Chondrocyte (in vitro differentiated cells): ENCODE measurements at regions not wholly inside any gene's neighbourhood (a gene's known extent, or its start where the extent isn't known, plus 50 kb on each side); places are given as distances from the start of the nearest gene placed in this dataset.

Experiments used
- DNase-seq: peaks from one replicate; pipeline ENCODE4 v3.0.0; 2021; ENCODE audit warnings: mixed read lengths, low spot score
- H3K27ac Mint-ChIP-seq: one replicate; pipeline ENCODE4 v1.8.0; 2021; ENCODE audit warnings: mild to moderate bottlenecking, moderate library complexity, mixed read lengths; ENCODE audit not compliant: unreplicated experiment
- H3K27me3 Mint-ChIP-seq: 2 replicates; pipeline ENCODE4 v1.8.0; 2021; ENCODE audit warnings: low read depth, mixed read lengths
- H3K36me3 Mint-ChIP-seq: 2 replicates; pipeline ENCODE4 v1.8.0; 2021; ENCODE audit warnings: low read depth, mixed read lengths
- H3K4me1 Mint-ChIP-seq: 2 replicates; pipeline ENCODE4 v1.8.0; 2021; ENCODE audit warnings: low read depth, mild to moderate bottlenecking, mixed read lengths
- H3K4me3 Mint-ChIP-seq: one replicate; pipeline ENCODE4 v1.8.0; 2021; ENCODE audit warnings: mild to moderate bottlenecking, moderate library complexity, mixed read lengths; ENCODE audit not compliant: unreplicated experiment
- H3K9me3 Mint-ChIP-seq: 2 replicates; pipeline ENCODE4 v1.8.0; 2021; ENCODE audit warnings: low read depth, mixed read lengths
- CTCF ChIP-seq: fragments of 200-600 bp; sonication (generic); IDR thresholded peaks from 2 replicates; pipeline ENCODE4 v1.5.0; 2021; ENCODE audit warnings: antibody characterized with exemption, mild to moderate bottlenecking, moderate library complexity

GRCh38 chr3:24802614-24803013 is 308.0 kb upstream of the THRB start:
- Mint-ChIP-seq H3K27me3 (peaks cover 7% of the 10 kb centered on the region), H3K4me3 (no peak overlapping the region), H3K27ac (no peak overlapping the region), H3K4me1 (no peaks in the 10 kb centered on the region), H3K36me3 (no peaks in the 10 kb centered on the region), H3K9me3 (peaks cover 6% of the 10 kb centered on the region)
- TF ChIP-seq CTCF: no peak
- DNase-seq: no peak

DNA sequence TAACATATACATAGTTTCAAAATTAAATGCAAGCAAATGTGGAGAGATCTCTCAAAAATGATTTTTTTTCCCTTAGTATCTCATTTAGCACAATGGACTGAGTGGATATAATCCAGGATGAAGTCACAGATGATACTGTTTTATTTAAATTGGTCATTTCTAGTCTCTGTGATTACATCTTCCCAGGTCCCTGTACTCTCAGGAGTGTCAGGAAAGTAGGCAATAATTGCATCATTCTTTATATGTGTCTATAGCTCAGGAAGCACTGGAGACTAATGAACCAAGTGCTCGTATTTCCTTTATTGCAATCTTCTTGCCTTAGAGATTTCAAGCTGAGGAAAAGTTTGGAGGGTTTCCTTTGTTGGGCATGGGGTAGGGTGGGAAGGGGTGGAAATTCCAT is 309.4 kb upstream of the THRB start:
- Mint-ChIP-seq H3K4me3 (no peak overlapping the region), H3K9me3 (peaks cover 6% of the 10 kb centered on the region), H3K4me1 (no peaks in the 10 kb centered on the region), H3K27ac (no peak overlapping the region), H3K27me3 (peaks cover 3% of the 10 kb centered on the region), H3K36me3 (no peaks in the 10 kb centered on the region)
- TF ChIP-seq CTCF: no peak
- no peak for DNase-seq

DNA sequence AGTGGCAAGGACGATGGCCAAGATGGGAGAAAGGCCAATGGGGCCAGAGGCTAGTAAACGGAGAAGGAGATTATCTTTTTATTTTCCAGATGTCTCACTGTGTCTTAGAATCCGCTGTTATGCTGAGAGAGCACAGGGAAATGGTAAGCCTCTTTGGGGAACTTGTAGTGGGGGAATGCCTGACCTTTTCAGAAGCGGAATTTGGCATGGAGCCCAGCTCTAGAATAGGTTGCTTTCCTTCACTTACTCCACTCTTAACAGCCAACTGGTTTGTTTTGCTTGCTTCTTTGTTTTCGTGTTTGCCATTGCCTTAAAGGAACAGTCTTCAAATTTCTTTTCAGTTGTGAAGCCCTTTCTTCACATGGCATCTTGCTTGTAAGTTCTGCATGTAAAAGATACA is 316.2 kb upstream of the THRB start:
- no peaks in the 10 kb centered on the region for H3K4me1 Mint-ChIP-seq
- H3K9me3 Mint-ChIP-seq: peaks cover 4% of the 10 kb centered on the region
- H3K27me3 Mint-ChIP-seq: no peaks in the 10 kb centered on the region
- DNase-seq: no peak
- no peak overlapping the region for H3K27ac Mint-ChIP-seq
- H3K36me3 Mint-ChIP-seq: no peaks in the 10 kb centered on the region
- no peak for TF ChIP-seq CTCF
- no peak overlapping the region for H3K4me3 Mint-ChIP-seq

DNA sequence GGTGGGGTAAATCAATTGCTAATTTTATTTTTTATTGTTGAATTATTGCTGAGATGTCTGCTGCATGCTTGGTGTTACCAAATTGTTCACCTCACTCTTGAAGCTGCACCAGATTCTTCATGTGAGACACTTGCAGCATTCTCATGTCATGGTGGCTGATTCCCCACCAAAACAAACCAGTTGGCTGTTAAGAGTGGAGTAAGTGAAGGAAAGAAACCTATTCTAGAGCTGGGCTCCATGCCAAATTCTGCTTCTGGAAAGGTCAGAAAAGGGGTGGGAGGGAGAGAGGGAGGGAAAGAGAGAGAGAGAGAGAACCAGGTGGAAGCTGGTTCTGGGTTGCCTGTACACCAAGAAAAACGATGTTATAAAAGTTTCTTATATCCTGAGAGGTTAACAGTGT is 317.5 kb upstream of the THRB start:
- Mint-ChIP-seq H3K4me3 (no peak overlapping the region), H3K27ac (no peak overlapping the region), H3K9me3 (peaks cover 2% of the 10 kb centered on the region), H3K36me3 (no peaks in the 10 kb centered on the region), H3K27me3 (no peaks in the 10 kb centered on the region), H3K4me1 (no peaks in the 10 kb centered on the region)
- no peak for TF ChIP-seq CTCF
- no peak for DNase-seq

DNA sequence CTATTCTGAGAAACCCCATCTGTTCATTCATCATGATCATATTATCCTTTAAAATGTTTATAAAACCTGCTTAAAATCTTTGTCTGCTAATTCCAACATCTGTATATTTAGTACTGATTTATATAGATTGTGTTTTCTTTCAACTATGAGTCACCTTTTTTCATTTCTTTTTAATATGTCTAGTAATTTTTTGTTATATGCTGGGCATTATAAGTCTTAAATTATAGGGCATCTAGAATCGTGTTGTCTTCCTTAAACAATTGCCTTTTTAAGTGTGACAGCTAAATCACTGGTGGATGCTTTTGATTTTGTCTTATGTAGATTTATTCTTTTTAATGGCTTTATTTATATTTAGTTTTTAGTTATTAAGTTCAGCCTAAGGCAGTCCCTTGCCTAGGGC is 323.4 kb upstream of the THRB start:
- H3K9me3 Mint-ChIP-seq: peaks cover 9% of the 10 kb centered on the region
- H3K27ac Mint-ChIP-seq: no peak overlapping the region
- H3K4me1 Mint-ChIP-seq: no peaks in the 10 kb centered on the region
- TF ChIP-seq CTCF: no peak
- DNase-seq: no peak
- H3K36me3 Mint-ChIP-seq: peaks cover 2% of the 10 kb centered on the region
- H3K4me3 Mint-ChIP-seq: no peak overlapping the region
- H3K27me3 Mint-ChIP-seq: no peaks in the 10 kb centered on the region
